Right lung (tissue), 2 donors: ENCODE measurements at regions not wholly inside any gene's neighbourhood (a gene's known extent, or its start where the extent isn't known, plus 50 kb on each side); places are given as distances from the start of the nearest gene placed in this dataset.

Source experiments
- DNase-seq, 2 donors: peaks; one replicate each; pipeline ENCODE4 v3.0.0-alpha.2; 2013

DNA sequence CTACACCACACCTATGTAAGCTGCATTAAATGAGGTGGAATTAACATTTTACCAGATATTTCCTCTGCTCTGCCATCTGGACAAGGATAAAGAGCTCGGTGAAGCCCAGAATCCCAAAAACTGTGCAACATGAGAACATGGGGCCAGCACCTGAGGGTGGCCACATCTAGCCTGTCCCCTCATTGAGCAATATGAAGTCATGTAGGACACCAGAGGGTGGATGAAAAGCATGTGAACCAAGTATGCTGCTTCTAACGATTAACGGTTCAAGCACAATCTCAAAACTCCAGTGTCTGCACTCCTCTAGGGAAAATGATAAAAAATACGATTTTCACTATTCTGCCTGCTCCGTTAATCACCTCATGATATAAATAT is 545.8 kb downstream of the EBF1 start:
- no peak for DNase-seq

DNA sequence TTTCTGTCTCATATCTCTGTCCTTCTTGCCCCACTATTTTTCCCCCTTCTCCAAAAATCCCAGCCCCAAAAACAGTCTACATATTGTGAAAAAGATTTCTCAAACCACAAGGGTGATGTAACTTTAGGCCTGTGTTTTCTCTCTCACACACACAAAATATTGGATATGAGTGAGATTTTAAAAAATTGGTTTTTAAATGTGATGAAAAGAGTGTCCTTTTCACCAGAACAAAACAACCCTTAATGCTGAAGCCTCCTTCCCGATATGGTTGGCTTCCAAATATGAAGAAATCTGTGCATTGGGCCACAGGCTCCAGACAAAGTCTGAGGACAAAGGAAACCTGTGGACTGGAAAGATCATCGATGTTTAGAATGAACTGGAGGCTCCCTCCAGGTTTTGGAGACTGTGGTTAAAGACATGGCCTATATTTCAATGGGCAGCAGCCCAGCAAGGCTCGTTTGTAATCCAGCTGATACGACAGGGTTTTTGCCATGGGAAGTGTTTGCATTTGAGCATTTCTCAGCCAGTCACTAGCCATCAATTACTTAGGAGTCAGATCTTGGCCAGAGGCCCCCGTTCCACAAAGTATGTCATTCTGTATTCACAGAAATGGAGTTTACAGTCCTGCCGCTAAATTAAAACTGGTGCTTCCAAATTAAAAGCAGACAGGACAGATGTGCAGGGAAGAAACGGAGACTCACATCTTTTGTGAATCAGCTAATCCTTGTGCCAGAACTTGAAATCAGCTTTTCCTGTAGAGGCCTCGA is 546.3 kb downstream of the EBF1 start:
- DNase-seq = peak in 1 of 2 donors; percentile 7

DNA sequence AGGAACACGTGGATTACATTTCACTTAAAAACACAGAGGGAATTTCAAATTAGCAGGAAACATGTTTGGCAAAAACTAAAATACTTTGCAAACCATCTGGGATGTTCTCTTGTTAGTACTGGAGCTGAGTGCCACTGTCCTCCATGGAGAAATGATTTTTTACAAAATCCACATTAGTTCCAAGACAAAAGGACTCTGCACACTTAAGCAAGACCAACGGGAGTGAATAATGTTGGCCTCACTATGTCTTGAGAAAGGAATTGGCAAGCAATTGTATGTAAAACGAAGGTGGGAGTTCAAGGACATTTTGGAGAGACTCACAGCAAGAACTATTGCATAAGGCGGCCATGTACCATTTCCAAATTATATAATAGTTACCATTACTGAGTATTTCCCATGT is 547.5 kb downstream of the EBF1 start:
- DNase-seq = no peak

DNA sequence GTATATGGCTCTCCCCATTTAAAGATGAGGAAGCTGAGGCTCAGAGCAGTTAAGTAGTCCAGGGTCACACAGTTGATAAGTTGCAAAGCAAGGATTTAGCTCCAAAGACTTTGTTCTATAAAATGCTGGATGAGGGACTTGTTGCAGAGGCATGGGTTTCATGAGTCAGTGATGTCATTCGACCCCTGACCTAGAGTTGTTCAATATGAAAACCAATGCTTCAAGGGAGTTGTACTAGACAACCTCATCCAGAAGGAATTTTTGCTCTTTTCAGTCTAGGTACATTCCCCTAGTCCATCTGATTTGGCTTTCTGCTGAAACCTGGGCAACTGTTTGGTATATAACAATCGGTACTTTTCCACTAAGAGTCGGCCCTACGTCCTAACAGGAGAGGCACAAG is 550.4 kb downstream of the EBF1 start:
- no peak for DNase-seq

DNA sequence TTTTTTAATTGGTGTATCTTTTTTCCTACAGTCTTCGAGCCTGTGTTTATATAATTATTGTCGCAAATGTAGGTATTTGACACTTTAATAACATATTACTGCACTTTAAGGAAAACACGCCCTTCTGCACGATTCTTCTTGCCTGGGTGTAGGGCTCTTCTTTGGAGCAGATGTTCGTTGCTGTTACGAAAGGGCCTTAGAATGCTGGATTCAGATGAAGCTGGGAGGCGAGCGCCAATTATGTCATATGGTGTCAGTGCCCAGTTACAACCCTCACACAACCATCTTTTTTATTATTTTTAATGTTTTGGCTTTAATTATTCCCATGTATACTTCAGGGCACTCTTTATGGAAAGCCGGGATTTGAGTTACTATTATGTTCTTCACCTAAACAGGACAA is 553.0 kb downstream of the EBF1 start:
- DNase-seq = no peak

DNA sequence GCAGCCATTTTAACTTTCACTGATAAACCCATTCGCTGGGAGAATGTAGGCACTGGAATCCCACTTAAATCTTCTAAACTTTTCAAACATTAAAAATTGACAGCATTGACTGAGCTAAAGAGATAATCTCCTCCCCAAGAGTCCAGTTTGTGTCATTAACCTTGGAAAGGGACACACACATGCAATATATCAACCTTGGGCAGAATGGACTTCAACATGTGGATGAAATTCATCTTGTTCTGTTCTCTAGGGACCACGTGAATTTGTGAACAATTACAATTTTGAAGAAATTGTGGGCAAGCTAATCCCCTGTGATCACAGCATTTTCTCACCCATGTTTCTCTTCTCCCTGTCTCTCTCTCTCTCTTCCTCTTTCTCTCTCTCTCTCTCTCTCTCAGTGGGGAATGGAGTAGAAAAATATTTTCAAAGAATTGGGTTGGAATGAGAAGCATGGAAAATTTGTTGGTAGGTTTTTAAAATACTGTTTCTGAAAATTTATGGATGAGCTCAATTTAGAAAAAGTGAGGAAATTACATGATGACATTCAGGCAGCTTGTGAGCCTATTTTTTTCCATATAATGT is 553.7 kb downstream of the EBF1 start:
- DNase-seq = no peak

DNA sequence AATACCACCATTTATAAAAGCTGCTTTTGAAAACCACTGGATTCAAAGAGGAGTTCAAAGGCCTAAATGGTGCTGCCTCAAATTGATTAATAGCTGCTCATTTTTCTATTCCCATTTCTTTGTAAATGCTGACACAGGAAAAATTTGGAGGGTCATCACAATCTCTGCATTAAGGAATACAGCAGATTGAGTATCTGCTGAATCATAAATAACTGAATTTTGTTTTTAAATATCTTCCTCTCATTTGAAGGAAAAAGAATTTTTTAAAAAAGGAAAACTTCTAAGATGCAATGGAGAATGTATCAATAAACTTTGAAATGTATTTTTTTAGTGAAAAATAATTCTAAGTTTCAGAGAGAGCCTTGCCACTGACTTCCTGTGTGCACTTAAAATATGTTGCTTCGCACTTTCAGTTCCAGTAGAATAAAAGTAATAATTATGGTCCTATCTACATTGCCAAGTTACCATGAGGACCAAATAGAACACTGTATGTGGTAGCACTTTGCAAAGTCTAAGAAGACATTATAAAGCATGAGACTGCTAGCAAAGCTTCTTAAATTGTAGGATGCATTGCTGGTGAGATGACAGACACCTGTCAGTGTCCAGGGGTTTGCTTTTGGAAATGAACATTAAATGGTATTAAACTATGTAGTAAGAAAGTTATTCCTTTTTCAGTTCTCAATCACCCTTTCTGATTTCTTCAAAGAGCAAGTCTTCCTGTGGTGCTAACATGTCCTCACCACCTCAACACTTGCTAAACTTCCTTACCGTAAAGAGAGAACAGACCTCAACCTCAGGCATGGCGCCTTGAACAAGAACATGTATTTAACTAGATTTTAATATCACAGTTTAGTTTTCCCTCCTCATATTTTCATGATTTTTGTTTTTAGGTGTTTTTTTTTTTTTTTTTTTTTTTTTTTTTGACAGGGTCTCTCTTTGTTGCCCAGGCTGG is 555.1 kb downstream of the EBF1 start:
- no peak for DNase-seq

DNA sequence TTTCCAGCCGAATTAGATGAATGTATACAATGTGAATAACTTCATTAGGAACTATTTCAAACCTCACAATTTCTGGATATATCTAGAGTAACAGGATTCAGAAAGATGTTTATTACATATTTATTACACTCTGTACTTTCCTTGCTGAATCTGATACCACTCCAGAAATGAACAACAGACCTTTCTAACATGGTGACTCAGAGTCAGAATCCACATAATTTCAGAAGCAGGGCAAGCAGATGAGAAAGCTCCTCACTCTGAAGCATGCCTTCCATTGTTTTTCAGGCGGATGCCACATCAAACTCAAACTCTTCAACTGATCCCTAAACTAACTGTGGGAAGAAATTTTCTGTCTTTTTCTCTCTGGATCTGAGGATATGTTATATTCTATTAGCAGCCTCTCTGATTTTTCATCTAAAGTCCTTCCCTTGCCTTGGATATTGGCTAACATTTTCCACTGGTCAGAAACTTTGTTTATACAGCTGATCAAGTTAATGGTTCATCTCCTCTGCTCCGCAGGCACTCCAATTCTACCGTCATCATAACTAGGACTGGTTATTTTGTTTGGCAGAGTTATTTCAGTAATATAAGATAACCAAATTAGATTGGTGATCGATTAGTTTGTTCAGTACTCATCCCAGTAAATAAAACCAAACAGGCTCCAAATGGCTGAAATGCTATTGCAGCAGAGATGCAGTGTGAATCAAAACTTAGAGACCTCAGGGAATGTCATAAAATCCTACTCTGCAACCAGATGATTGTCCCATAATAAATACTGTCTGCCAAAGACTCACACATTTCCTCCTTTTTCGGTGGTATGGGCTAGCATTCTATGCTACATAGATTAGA is 556.0 kb downstream of the EBF1 start:
- no peak for DNase-seq

DNA sequence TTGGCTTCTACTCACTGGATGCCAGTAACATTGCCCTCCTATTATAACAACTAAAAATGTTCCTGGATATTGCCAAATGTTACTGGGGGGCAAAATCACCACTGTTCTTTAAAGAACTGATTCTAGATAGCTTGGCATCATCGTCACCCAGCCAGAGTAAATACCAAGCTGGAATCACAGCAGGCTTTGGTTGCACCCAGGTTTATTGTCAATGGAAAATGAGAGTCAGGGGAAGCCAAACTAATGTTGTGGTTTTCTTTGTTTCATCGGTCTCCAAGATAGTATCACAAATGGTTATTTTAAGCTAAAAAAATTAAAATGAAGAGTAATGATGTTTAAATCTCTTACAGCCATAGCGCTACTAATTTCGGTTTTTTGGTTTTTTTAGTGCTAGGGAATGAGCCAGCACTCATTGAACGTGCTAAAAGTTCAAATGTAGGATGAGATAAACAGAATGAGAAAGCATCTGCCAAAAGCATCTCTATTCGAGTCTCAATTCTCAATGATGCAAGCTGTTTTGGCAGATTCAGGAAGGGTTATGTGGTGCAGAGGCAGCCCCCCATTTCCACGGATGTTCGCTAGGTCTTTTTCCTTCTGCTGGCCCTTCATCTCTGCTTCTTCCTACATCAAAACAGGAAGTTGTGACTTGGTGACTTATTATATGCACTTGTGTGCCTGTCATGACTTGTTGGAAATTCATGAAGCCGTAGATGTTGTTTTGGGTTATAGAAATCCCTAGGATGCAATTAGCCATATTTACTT is 558.0 kb downstream of the EBF1 start:
- DNase-seq = no peak

DNA sequence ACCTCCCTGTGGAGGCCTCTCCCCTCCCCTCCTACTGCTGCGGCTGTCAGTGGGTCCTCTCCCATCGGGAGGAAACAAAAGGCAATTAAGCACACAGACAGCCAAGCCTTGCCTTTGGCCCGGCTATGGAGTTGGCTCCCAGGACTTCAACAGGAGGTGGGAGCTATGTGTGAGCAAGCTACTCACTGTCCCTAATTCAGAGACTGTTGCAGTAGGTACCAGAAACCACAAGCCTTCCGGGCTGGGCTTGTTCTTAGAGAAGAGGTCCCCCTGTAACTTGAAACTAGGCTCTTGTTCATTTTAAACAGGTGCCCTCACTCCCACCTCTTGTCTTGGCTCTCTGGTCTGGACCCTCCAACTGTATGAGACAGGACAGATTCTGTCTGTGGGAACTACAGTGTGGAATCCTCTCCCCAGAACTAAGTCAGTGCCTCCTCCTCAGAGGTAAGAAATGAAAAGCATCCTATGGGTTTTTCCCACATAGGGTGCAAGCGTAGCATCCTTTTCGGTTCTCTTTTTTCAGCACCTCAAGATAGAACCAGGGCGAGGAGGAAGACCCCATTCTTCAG is 561.1 kb downstream of the EBF1 start:
- DNase-seq = no peak

DNA sequence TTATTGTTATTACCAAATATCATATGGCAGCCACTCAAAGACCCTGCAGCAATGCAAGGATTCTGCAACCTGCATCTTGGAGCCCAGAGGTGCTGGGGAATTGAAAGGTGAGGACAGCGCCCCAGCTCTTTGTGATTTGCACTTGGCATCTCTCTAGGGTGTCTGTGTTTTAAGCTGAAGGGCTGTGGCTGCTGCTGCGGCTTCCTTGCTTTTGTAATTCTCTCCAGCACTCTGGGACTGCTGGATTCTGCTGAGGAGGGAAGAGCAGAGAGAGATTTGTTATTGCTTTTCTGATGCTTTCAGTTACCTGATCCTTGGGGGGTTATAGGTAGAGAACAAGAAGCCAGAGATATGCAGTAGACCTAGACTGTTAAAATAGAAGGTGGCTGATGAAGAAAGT is 562.4 kb downstream of the EBF1 start:
- no peak for DNase-seq

DNA sequence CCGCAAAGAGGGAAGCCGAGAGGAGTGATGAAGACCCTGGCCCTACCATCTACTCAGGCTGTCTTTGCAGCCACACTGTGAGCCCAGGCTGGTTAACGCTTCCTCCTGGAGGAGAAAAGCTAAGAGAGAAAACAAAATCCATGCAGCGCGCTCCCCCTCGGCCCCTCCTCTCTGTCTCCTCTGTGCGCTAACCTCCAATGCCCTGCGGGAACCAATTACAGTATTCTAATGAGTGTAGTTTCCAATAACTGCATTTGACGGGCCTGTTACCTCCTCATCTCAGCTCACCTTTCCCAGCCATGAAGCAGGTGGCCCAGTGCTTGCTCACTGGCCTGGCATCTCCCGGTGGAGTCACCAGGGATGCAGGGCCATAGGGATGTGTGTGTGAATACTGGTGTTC is 565.5 kb downstream of the EBF1 start:
- no peak for DNase-seq

DNA sequence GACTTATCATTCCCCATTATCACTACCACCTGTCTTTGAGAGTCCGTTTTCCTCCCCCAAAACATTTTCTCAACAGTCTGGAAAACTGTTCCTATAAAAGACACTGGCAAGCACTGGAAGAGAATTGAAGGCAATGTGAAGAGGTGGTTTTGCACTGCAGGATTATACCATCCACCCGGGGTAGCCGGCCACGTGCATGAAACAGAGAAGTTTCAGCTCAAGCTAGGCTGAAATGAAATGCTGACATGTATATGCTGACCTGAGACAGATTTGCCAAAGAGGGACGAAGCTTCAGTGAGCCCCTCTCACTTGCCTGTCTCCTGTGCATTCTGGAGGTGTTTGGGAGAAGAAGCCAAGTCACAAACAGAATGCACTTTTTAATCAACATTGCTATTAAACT is 567.0 kb downstream of the EBF1 start:
- no peak for DNase-seq

DNA sequence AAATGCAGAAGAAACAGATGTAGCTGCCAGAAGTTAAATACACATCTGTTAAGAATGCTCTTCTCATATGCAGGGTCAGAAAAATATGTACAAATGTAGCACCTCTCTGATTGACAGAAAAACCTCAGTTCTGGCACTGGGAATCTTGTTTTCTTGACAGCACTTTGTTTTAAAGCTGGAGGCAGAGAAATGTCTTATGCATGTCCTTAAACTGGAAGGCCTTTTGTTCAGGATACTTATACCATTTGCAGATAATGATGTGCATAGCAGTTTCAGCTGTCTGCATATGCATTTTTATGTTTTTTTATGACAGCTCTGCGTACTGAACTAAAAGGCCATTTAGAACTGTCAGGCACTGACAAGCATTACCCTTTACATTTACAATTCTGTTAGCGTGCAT is 567.9 kb downstream of the EBF1 start:
- no peak for DNase-seq

DNA sequence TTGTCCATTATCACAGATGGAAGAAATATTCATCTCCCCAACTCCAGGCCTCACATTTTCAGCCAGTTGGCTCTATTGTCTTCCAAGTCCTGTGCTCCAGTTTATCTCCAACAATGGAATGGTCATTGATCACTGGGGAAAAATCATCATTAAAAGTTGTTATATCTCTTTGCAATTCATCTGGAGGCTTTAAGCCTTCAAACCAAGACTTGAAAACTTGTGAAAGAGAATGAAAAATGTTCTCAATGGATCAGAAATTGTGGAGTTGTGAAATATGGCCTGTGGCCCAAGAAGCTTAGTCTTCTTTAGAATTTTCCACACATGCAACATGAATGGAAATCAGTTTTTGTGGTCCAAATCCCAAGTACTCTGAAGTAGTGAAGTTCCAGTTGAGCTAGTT is 569.6 kb downstream of the EBF1 start:
- no peak for DNase-seq

DNA sequence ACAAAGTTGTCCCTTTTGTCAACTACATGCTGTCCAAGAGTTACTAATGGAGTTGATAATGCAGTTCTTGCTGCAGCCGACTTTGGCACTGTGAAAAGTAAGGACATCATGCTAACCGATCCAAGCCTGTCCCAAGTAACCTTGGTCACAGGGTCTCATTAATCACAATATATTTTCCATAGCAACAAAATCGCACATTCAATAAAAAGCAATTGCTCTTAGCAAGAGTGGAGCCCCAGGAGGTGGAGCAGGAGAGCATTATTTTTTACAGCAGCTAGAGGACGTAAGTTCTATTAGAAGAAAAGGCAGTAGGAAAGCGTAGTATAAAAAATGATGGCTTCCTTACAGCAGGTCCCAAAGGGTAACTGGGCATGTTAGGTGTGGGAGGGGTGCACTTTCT is 570.3 kb downstream of the EBF1 start:
- no peak for DNase-seq

DNA sequence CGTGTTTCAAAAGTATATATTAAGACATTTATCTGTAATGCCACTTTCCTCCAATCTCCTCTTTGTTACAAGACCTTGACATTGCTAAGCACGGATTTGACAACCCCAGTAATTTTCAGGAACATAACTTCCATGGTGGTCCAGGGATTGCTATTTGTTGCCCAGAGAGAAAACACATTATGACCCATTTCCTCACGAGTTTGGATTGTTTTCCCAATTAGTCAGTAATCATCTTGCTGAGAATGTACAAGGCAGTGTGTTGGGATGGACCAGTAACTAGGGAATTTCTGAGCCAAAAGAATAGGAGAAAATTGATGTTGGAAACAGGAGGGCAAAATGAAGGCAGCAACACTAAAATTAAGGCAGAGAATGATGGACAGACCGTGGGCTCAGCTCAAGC is 574.1 kb downstream of the EBF1 start:
- no peak for DNase-seq

DNA sequence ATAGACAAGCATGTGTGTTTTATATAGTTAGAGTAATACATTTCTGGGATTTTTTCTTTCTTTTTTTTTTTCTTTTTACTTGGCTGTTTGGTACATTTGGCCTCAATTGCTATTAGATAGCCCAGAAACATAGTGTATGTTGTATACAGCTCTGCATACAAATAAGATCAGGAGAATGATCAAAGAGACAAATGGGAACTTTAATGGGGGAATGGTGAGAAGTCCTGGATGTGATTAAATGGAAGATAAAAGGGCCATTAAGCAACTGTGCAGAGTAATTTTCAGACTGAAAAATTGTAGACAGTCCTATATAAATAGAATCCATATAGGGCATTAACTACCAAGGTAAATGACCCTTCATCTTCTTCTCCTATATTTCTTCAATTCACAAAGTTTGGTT is 575.6 kb downstream of the EBF1 start:
- DNase-seq = no peak

DNA sequence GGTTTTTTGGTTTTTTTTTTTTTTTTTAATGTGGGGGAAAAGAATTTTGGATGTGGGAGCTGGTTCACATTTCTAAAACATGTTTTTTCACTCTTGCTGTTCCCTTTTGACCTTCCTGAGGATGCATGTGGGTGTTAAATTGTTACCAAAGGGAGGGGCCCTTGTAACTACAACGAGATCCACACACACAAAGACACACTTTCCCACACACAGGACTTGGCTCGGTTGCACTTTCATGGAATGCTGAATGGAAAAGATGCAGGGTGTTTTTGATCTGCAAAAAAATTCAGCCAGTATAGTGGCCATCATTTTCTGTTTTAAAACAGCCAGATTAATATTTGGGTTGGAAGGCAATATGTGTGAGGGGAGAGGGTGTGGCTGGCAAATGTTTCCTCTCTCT is 576.9 kb downstream of the EBF1 start:
- DNase-seq = peak; percentile 58 to 60

DNA sequence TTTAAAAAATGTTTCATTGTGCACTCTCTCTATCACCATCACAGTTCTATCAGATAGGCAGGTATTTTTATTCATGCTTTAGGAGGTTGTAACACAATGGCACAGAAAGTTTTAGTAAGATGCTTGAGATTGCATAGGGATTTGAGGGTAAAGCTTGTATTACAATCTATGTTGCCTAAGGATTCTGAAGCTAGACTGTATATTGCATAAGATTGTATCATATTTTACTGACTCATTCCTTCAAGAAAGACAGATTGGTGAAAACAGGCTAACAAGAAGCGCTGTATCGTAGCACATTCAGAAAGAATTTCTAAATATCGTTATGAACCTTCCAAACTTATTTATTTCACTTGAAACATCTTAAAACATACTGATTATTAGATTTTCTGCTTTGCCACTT is 577.7 kb downstream of the EBF1 start:
- no peak for DNase-seq
